Stimulated activated naive CD8-positive, alpha-beta T cell treated with anti-CD3 and anti-CD28 coated beads, Interleukin-15, amount 100 ng/mL, for 72 hours (primary cell): ENCODE measurements at regions not wholly inside any gene's neighbourhood (a gene's known extent, or its start where the extent isn't known, plus 50 kb on each side); places are given as distances from the start of the nearest gene placed in this dataset.
"Not testable (repeated sequence)": the region's sequence is repeated elsewhere in the genome, so short reads cannot be mapped to it uniquely, and the experiment has no call there.

ENCODE experiments used
- ATAC-seq: fragments of 150-1000 bp; cut with Tn5 transposase; 2 replicates; pipeline ENCODE4 v1.10.0; 2021; ENCODE audit warnings: mild to moderate bottlenecking, moderate library complexity
- DNase-seq, 2 donors: peaks; one replicate each; pipeline ENCODE4 v3.0.0; 2021 to 2022
- H3K27ac Mint-ChIP-seq, 2 donors: one replicate each; pipeline ENCODE4 v1.8.0; 2022; ENCODE audit warnings: mild to moderate bottlenecking in 2 of 2, mixed read lengths in 2 of 2, moderate library complexity in 2 of 2
- H3K27me3 Mint-ChIP-seq: one replicate; pipeline ENCODE4 v1.8.0; 2022; ENCODE audit warnings: mixed read lengths
- H3K4me1 Mint-ChIP-seq: one replicate; pipeline ENCODE4 v1.8.0; 2022; ENCODE audit warnings: mild to moderate bottlenecking, mixed read lengths
- H3K4me3 Mint-ChIP-seq, 2 donors: one replicate each; pipeline ENCODE4 v1.8.0; 2022; ENCODE audit warnings: mild to moderate bottlenecking in 2 of 2, mixed read lengths in 2 of 2, moderate library complexity in 1 of 2
- H3K9me3 Mint-ChIP-seq, 2 donors: one replicate each; pipeline ENCODE4 v1.8.0; 2022; ENCODE audit warnings: mixed read lengths in 2 of 2

- no peak for ATAC-seq
- H3K9me3 Mint-ChIP-seq: peaks cover 7 to 20% of the 10 kb centered on the region in 2 donors
Measured at GRCh38 chr9:25513509-25514033, 164.7 kb downstream of the TUSC1 start.

GRCh38 chr9:25505644-25506043, 172.6 kb downstream of the TUSC1 start:
- DNase-seq (no peak), ATAC-seq (no peak)
- Mint-ChIP-seq H3K9me3 (peaks cover 25 to 50% of the 10 kb centered on the region in 2 donors), H3K4me1 (no peaks in the 10 kb centered on the region), H3K27ac (no peak overlapping the region), H3K27me3 (no peaks in the 10 kb centered on the region), H3K4me3 (no peak overlapping the region)

More at GRCh38 chr9:25513509-25514033, 164.7 kb downstream of the TUSC1 start:
- Mint-ChIP-seq H3K4me1 (no peaks in the 10 kb centered on the region), H3K4me3 (no peak overlapping the region), H3K27me3 (no peaks in the 10 kb centered on the region), H3K27ac (no peak overlapping the region)
- no peak for DNase-seq

GRCh38 chr9:25481372-25481771, 196.9 kb downstream of the TUSC1 start:
- ATAC-seq (no peak), DNase-seq (no peak)
- no peak overlapping the region for H3K27ac Mint-ChIP-seq
- H3K4me1 Mint-ChIP-seq: no peaks in the 10 kb centered on the region
- no peaks in the 10 kb centered on the region for H3K27me3 Mint-ChIP-seq
- H3K9me3 Mint-ChIP-seq: peaks cover 7 to 26% of the 10 kb centered on the region in 2 donors
- H3K4me3 Mint-ChIP-seq: no peak overlapping the region

GRCh38 chr9:25480696-25481095, 197.5 kb downstream of the TUSC1 start:
- H3K27me3 Mint-ChIP-seq: no peaks in the 10 kb centered on the region
- H3K4me1 Mint-ChIP-seq: no peaks in the 10 kb centered on the region
- no peak for DNase-seq
- peaks cover 11 to 20% of the 10 kb centered on the region in 2 donors for H3K9me3 Mint-ChIP-seq
- H3K4me3 Mint-ChIP-seq: no peak overlapping the region
- ATAC-seq: no peak
- no peak overlapping the region for H3K27ac Mint-ChIP-seq

- H3K4me1 Mint-ChIP-seq: no peaks in the 10 kb centered on the region
- no peak overlapping the region for H3K4me3 Mint-ChIP-seq
- DNase-seq (no peak), ATAC-seq (no peak)
- H3K9me3 Mint-ChIP-seq: peaks cover 34 to 41% of the 10 kb centered on the region in 2 donors
- H3K27me3 Mint-ChIP-seq: no peaks in the 10 kb centered on the region
- no peak overlapping the region for H3K27ac Mint-ChIP-seq
Measured at GRCh38 chr9:25472681-25473080, 205.6 kb downstream of the TUSC1 start.

- H3K27me3 Mint-ChIP-seq: no peaks in the 10 kb centered on the region
- H3K4me3 Mint-ChIP-seq: no peak overlapping the region
- DNase-seq (no peak), ATAC-seq (no peak)
- H3K9me3 Mint-ChIP-seq: peaks cover 30 to 41% of the 10 kb centered on the region in 2 donors
- no peaks in the 10 kb centered on the region for H3K4me1 Mint-ChIP-seq
- no peak overlapping the region for H3K27ac Mint-ChIP-seq
Measured at GRCh38 chr9:25472085-25472607, 206.1 kb downstream of the TUSC1 start.

- peaks cover 10 to 39% of the 10 kb centered on the region in 2 donors for H3K9me3 Mint-ChIP-seq
- no peak for ATAC-seq
- no peak for DNase-seq
- H3K27me3 Mint-ChIP-seq: no peaks in the 10 kb centered on the region
- H3K27ac Mint-ChIP-seq: no peak overlapping the region
- no peaks in the 10 kb centered on the region for H3K4me1 Mint-ChIP-seq
- no peak overlapping the region for H3K4me3 Mint-ChIP-seq
Measured at GRCh38 chr9:25461416-25461815, 216.8 kb downstream of the TUSC1 start.

- H3K27me3 Mint-ChIP-seq: no peaks in the 10 kb centered on the region
- no peak for DNase-seq
- peaks cover 12 to 26% of the 10 kb centered on the region in 2 donors for H3K9me3 Mint-ChIP-seq
- no peak for ATAC-seq
- no peaks in the 10 kb centered on the region for H3K4me1 Mint-ChIP-seq
- H3K4me3 Mint-ChIP-seq: no peak overlapping the region
- H3K27ac Mint-ChIP-seq: no peak overlapping the region
Measured at GRCh38 chr9:25453875-25454274, 224.4 kb downstream of the TUSC1 start.

GRCh38 chr9:25449503-25449902, 228.7 kb downstream of the TUSC1 start:
- H3K4me3 Mint-ChIP-seq: no peak overlapping the region
- H3K9me3 Mint-ChIP-seq: no peaks in the 10 kb centered on the region
- no peak overlapping the region for H3K27ac Mint-ChIP-seq
- DNase-seq: no peak
- H3K4me1 Mint-ChIP-seq: no peaks in the 10 kb centered on the region
- H3K27me3 Mint-ChIP-seq: no peaks in the 10 kb centered on the region
- ATAC-seq: no peak

- DNase-seq, H3K27me3 Mint-ChIP-seq, H3K9me3 Mint-ChIP-seq, H3K4me1 Mint-ChIP-seq, H3K4me3 Mint-ChIP-seq, ATAC-seq, H3K27ac Mint-ChIP-seq: not testable (repeated sequence)
Measured at GRCh38 chr9:25445721-25446120, 232.5 kb downstream of the TUSC1 start.

- ATAC-seq (no peak), DNase-seq (no peak)
- Mint-ChIP-seq H3K4me1 (no peaks in the 10 kb centered on the region), H3K27ac (no peak overlapping the region), H3K27me3 (no peaks in the 10 kb centered on the region), H3K9me3 (peaks cover 9 to 10% of the 10 kb centered on the region in 2 donors), H3K4me3 (no peak overlapping the region)
Measured at GRCh38 chr9:25442526-25442925, 235.7 kb downstream of the TUSC1 start.

GRCh38 chr9:25427898-25428297, 250.3 kb downstream of the TUSC1 start:
- Mint-ChIP-seq H3K27me3 (no peaks in the 10 kb centered on the region), H3K4me3 (no peak overlapping the region), H3K4me1 (no peaks in the 10 kb centered on the region), H3K9me3 (peaks cover 37 to 65% of the 10 kb centered on the region in 2 donors), H3K27ac (no peak overlapping the region)
- DNase-seq (no peak), ATAC-seq (no peak)

- no peak overlapping the region for H3K27ac Mint-ChIP-seq
- ATAC-seq (no peak), DNase-seq (no peak)
- H3K4me3 Mint-ChIP-seq: no peak overlapping the region
- H3K4me1 Mint-ChIP-seq: no peaks in the 10 kb centered on the region
- H3K27me3 Mint-ChIP-seq: no peaks in the 10 kb centered on the region
- H3K9me3 Mint-ChIP-seq: peaks cover 37 to 61% of the 10 kb centered on the region in 2 donors
Measured at GRCh38 chr9:25427290-25427689, 251.0 kb downstream of the TUSC1 start.

GRCh38 chr9:25421560-25421959, 256.7 kb downstream of the TUSC1 start:
- Mint-ChIP-seq H3K27ac (no peak overlapping the region), H3K9me3 (peaks cover 24 to 34% of the 10 kb centered on the region in 2 donors), H3K4me1 (no peaks in the 10 kb centered on the region), H3K27me3 (no peaks in the 10 kb centered on the region), H3K4me3 (no peak overlapping the region)
- DNase-seq: no peak
- ATAC-seq: no peak

- no peak overlapping the region for H3K4me3 Mint-ChIP-seq
- DNase-seq (no peak), ATAC-seq (no peak)
- peaks cover 24 to 25% of the 10 kb centered on the region in 2 donors for H3K9me3 Mint-ChIP-seq
- H3K27ac Mint-ChIP-seq: no peak overlapping the region
- no peaks in the 10 kb centered on the region for H3K4me1 Mint-ChIP-seq
- no peaks in the 10 kb centered on the region for H3K27me3 Mint-ChIP-seq
Measured at GRCh38 chr9:25418974-25419373, 259.3 kb downstream of the TUSC1 start.

- H3K27ac Mint-ChIP-seq: no peak overlapping the region
- ATAC-seq (no peak), DNase-seq (no peak)
- H3K4me1 Mint-ChIP-seq: no peaks in the 10 kb centered on the region
- H3K27me3 Mint-ChIP-seq: no peaks in the 10 kb centered on the region
- peaks cover 15 to 24% of the 10 kb centered on the region in 2 donors for H3K9me3 Mint-ChIP-seq
- H3K4me3 Mint-ChIP-seq: no peak overlapping the region
Measured at GRCh38 chr9:25415718-25416117, 262.5 kb downstream of the TUSC1 start.

GRCh38 chr9:25412646-25413045, 265.6 kb downstream of the TUSC1 start:
- DNase-seq (no peak), ATAC-seq (no peak)
- H3K27me3 Mint-ChIP-seq: no peaks in the 10 kb centered on the region
- peaks cover 0 to 11% of the 10 kb centered on the region in 2 donors for H3K9me3 Mint-ChIP-seq
- no peak overlapping the region for H3K27ac Mint-ChIP-seq
- no peak overlapping the region for H3K4me3 Mint-ChIP-seq
- no peaks in the 10 kb centered on the region for H3K4me1 Mint-ChIP-seq
